Amniotic stem cell (primary cell): ENCODE measurements at regions not wholly inside any gene's neighbourhood (a gene's known extent, or its start where the extent isn't known, plus 50 kb on each side); places are given as distances from the start of the nearest gene placed in this dataset.

Experiments
- DNase-seq: peaks from one replicate; lab custom pipeline; 2025; lab: John Stamatoyannopoulos, UW

DNA sequence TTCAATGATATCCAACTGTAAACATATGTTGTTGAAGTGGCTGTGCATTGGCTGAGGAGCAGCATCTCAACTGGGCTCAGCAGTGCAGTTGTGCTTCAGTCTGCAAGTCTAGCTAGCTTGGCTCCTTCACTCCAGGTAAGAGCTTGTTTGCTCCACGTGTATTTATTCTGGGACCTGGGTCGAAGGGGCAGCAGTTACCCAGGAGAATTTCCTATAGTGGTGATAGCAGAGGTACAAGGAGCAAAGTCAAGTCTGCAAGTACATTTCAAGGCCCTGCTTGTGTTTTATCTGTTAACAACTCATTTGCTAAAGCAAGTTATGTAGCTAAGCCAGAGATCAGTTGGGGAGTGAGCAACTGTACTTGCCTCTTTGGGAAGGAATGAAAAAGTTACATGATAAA, 286.2 kb upstream of the UMPS start:
- no peak for DNase-seq

DNA sequence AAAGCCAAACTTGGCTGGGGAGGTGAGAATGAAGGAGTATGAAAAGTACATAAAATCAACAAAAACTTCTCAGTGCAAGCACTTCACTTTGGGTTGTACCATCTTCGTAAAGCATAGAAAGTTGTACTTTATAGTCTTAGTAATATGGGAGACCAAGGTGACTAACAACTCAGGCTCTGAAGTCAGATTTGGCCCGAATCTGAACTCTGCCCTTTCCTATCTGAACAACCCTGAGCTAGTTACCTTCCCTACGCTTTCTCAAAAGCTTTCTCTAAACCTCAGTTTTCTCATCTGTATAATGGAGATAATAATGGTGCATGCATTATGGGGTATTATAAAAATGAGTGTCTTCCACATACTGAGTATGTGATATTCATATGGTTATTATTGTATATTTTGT, 285.4 kb upstream of the UMPS start:
- DNase-seq = no peak

DNA sequence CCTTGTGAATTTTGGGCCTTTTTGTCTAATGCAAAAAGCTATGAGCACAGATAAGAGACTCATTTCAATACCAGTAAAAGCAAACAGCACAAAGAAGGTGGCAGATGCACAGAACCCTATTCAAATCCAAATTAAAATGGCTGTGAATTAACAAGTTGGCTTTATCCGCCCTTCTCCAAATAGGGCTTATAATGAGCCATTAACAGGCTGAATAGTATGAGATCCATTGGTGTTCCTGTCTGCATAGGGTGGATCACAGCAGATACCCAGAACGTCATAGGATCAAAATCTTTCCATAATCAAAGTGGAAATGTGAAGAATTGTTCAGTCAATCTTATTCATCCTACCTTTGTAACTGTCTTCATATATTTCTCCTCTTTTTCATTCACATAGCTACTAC, 282.4 kb upstream of the UMPS start:
- DNase-seq = no peak

DNA sequence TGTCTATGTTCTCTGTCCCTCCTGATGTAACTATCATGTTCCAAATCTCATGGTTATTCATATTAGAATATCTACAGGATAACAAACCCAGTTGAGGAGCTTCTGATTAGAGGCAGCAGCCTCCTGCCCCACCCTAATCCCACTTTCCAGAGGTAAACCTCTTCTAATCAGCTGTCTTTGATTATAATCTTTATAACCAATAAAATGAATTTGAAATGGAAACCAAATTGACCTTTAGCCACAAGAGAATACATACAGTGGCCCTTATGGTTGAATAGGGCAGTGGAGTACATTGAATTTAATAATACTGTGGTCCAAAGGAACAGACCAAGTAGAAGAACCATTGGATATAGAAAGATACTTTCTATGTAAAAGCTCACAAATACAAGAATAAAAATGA, 281.3 kb upstream of the UMPS start:
- DNase-seq = no peak

DNA sequence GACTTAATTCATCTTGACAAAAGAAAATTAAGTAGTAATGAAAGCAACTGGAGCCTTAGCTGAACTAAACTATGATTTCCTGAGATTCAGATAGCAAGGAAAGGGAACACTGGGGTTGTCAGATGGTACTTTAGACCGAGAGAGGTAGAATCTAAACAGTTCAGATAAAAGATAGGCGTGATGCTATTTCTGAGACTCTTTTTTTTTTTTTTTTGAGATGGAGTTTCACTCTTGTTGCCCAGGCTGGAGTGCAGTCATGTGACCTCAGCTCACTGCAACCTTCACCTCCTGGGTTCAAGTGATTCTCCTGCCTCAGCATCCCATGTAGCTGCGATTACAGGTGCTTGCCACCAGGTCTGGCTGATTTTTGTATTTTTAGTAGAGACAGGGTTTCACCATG, 279.9 kb upstream of the UMPS start:
- no peak for DNase-seq

DNA sequence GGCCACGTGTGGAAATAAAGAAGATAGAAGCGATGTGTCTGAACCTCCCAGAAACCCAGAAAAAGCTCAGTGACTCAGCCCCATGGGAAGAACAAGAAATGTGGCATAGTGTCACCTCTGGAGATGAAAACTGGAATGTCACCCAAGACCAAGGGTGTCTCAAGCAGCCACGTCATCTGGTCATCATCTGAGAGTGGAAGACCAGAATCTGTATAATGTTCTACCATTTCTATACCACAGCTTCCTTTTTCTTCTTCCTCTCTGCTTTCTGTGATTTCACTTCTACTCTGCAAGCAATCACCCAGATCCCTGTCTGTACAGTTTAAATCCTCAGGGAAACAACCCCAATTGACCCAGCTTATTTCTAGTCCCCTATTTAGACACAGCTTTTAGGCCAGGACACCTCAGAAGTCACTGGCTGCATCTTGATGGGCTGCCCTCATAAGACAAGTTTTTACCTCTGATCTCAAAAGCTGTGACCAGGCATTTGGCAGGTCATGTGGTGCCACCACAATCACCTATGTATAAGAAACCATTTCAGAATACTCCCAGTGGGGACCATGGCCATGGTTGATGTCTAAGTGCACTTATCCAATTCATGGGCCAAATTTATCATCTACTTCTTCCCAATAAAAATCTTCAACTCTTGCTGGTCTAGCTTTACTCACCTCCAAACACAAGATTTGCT, 278.5 kb upstream of the UMPS start:
- no peak for DNase-seq

DNA sequence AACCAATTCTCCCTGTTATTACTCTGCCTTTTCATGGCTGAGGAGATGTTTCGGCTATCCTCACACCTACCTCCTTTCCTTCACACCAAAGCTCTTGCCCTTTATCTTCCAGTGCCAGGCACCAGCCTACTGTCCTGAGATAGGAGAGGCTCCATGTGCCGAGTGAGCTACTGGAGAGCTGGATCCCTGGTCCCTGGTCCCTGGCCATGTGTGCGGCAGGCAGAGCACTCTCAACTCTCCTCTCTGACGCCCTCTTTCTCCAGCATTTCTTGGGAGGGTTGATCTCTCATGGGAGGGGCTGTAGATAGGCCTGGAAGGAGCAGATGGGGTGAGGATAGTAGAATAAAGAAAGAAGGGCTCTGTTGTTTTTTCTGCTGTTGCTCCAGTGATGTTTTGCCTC, 277.1 kb upstream of the UMPS start:
- no peak for DNase-seq

DNA sequence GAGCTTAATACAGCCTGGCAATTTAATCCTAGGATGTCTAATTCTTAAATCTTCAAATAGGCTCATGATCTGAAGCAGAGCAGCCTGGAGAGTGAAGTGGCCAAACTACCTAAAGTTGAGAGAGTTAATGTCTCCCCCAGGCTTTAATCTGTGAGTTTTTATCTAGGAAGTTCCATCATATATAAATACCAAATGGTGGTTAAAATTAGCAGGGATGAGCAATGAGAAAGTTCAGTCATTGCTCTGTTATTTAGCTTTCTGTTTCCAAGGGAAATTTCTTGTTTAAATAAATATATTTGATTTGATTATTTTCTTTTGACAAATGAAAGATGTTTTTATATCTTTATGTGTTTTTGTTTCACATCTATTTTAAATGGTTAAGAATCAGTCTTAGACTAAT, 274.4 kb upstream of the UMPS start:
- no peak for DNase-seq

DNA sequence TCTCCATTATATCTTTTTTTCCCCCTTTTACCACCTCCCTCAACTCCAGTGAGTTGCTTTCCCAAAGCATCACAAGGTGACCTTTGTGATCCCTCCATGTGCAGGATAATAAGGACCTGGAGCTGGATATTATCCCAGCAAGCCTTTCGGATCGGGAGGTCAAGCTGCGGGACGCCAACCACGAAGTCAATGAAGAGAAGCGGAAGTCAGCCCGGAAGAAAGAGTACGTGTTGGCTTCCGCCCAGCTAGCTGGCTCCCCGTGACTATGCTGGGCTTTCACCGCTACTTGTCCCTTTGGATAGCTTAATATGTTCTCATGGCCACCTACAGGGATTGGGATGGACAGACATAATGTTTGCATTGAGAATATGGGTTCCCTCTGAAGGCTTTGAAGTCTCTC, 273.7 kb upstream of the UMPS start:
- DNase-seq = no peak

DNA sequence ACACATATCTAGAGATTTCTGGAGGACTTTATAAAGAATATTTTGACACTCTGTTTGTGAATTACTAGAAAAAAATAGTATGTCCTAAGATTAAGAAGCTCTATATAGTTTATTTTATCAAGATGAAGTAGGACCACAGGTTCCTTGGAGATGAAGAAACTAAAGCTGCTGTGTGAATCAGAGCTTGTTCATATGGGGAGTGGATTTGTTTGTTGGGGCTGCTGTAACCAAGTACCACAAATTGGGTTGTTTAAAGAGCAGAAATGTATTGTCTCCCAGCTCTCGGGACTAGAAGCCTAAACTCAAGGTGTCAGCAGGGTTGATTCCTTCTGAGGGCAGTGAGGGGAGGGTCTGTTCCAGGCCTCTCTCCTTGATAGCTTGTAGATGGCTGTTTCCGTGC, 270.6 kb upstream of the UMPS start:
- no peak for DNase-seq

DNA sequence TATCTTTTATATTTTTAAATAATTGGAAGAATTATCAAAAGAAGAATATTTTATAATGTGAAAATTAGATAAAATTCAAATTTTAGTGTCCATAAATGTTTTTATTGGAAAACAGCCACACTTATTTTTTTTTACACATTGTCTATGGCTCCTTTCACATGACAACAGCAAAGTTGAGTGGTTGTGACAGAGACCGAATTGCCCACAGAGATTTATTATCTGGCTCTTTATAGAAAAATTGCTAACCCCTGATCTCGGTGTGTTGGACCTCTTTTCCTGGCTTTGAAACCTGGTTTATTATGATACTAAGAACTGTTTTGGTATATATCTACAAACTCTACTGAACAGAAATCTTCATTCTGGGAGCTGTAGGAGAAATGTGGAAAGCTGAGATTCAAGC, 269.1 kb upstream of the UMPS start:
- DNase-seq = no peak

DNA sequence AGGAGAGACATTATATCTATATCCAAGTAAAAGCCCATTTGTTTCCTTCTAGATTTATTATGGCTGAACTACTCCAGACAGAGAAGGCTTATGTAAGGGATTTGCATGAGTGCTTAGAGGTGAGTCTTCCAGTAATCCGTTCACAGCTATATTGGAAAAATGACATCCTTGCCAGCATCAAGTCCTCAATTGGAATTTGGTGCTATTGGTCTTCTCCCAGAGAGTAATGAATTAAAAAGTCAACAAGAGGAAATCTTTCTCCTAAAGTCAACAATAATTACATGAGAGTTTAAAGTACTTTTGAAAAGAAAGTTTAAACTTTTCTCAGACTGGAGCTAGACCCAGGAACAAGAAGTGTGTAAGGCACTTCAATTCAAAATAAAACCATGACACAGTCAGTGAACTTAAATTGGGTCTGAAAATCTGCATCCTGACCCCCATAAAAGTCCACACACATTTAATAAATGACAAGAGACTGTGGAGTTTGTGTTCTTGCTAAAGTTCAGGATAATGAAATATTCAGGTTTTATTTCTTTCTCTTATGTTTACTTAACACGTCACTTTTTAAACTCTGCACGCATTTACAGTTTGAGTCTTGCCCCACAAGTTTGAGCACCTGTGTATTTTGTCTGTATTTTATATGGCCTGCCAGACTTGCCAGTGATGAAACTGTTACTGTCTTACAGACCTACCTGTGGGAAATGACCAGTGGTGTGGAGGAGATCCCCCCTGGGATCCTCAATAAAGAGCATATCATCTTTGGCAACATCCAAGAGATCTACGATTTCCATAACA, 268.2 kb upstream of the UMPS start:
- no peak for DNase-seq

DNA sequence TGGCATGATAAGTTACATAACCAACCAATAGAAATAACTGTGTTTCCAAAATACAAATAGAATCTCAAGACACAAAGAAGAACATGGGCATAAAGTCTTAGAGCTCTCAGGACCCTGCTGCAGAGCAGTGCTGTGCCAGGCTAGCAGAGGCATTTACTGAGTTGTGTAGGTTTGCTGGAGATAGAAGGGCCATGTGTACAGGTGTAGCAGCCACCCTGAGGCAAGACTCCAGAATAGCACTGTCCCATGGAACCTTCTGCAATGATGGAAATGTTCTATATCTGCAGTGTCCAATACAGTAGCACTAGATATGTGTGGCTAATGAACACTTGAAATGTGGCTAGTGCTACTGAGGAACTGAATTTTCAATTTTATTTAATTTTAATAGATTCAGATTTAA, 267.0 kb upstream of the UMPS start:
- no peak for DNase-seq

DNA sequence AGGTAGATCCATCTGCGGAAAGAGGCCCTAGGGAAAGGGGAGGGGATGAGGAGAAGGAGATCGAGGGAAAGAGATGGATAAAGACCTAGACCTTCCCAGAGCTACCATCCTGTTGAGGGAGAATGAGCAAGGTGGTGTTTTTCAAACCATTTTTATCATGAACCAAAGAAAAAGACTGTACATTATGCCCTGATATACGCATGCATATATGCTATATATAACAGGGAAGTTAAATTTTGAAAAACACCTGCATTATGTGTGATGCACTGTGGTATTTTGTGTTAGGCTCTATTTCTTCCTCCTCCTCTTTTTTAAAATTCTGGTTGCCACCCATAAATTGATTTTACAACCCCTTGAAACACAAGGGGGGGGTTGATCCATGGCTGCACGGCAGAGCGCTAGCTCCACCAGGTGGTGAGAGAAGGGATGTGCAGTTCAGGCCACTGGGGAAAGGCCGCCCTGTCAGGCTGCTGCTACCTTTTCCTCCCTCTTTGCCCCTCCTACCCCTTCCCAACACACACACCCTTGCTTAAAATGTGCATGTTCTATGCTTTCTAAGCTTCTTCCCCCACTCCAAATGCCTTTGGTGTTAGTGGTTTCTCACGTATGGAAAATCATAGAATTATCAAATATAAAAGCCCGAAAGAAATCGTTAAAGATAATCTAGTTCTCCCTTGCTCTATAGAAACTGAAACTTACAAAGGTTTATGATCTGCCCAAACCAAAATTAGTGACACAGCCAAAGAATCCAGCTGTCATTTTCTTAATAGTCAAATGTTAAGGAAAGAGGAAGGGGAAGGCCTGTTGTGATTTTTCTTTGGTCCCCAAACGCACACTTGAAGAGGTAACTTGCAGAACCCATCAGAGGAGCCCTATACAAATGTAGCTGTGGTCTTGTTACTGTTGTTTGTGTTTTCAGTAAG, 262.0 kb upstream of the UMPS start:
- DNase-seq = no peak

DNA sequence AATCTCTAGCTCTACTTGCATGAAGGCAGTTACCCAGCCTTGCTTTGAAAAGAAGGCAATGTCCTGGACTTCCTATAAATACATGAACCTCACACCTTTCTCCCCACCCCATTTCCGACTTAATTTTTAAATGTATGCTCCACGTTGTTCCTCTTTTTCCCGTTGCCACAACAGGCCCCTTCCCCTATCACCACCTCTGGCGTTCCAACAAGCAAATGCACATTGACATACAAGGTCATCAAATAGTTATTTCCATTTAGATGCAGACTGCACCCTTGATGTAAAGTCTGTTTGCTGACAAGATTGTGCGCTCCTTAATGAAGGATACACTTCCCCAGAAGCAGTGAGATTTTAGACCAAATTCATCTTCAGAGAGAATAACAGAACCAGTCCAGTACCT, 260.7 kb upstream of the UMPS start:
- DNase-seq = no peak

DNA sequence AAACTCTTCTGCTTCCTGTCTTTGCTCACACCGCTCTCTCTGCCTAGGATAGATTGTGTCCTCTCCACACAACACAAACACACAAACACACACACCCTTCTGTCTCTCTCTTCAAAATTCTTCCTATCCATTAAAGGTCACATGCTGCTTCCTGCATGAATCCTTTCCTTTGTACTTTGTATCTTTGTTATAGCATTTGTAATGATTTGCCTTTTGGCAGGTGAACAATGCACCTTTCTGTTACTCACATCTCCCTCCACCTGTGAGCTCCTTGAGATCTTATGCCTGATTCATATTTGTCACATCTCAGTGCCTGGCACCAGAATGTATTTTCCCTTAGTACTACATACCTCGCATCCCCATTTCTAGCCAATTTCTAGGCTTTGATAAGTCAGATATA, 251.4 kb upstream of the UMPS start:
- DNase-seq = no peak

DNA sequence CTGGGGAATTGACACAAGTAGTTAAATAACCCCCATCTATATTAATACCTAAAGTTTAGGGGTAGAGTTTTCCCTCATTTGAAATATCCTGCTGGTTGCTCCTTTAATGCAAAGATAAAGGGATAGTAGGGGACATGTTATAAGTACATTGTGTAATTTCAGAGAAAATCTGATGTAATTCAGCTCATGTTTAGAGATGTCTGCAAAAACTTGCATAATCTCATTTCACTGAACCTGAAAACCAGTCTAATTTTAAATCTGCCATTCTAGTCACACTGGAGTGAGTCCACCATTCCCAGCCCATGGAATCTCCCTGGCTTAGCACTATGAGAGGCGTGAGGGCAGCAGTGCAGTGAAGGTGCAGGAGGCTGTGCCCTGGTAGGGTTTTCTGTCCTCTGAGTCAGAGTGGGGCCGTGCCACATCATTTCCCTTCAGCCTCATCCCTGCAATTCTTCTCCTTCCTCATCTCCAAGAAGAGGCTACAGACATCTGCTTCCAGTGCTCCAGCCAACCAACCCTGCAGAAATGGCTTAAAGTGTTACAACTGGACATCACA, 246.3 kb upstream of the UMPS start:
- DNase-seq = no peak

DNA sequence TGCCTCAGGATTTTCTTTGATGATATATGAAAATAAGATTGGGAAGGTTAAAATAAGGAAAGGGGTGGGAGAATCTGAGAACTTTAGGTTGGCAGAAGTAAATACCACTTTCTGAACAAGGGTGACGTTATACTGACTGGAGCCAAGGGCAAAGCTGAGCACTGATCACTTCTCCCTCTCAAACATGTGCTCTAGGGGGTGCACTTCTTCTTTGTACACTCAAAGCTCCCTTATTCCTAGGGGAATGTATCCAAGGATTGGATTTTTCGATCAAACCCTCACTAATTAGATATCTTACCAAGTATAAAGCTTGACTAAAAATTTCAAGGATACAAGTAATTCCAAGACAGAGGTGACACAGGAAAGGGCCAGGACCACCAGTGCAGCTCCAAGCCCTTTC, 243.9 kb upstream of the UMPS start:
- no peak for DNase-seq

DNA sequence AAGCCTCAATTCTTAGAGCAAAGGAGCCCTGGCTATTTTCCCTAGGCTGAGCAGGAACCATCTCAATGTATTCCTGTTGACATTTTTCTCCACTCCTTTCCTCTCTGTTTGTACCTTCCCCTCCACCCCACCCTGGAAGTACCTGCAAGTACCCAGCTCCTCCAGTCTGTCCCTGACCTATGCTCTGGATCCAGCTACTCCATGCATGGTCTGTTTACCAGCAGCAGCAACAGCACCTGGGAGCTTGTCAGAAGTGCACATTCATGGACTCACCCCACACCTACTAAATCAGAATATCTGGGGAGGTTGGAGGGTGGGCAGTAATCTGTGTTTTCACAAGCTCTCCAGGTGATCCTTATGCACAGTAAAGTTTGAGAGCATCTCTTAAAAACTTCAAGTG, 240.7 kb upstream of the UMPS start:
- no peak for DNase-seq

DNA sequence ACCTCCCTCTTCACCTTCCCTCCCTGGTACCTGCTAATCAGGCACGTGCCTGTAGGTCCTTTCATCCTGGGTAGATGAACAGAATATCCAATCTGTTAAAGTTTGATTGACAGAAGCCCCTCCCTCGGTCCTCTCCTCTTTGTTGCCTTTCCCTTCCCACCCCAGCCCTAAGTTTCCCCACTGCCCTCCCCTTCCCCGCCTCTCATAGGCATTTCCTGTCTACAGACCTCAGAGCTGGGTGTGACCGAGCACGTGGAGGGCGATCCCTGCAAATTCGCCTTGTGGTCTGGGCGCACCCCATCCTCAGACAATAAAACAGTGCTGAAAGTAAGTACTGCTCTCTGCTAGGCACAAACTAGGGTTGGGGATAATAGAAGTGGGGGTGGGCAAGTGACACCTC, 239.2 kb upstream of the UMPS start:
- no peak for DNase-seq

DNA sequence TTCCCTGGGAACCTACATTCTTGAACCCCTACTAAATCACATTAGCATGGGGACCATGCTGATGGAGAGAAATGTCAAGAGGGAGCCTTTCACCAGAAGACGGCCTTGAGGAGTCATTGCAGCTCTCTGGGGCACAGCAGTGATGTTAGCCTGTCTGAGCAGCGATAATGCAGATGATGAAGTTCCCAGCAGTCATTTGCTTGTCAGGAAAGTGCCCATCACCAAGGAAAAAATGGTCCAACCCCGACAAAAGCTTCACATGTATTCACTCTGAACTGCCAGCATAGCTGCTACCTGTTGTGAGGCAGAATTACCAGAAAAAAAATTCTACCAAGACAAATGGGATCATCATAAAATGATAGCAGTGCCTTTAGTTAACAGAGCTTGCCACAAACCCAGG, 238.4 kb upstream of the UMPS start:
- DNase-seq = no peak

DNA sequence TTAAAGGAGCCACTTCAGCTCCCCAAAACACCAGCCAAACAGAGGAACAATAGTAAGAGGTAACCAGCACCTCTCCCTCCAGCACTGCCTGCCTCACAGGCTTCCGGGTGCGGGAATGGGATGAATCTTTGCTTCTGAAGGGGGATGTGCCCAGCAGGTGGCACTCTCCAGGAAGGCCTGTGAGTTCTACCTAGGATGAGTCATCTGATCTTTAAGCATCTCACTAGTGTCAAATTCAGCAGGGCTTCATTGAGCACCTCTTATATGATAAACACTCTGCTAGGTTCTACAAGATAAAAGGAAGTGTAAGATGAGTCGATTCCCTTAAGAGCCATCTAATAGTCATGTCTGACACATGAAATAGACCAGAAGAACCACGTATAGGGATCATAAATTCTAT, 237.4 kb upstream of the UMPS start:
- DNase-seq = no peak

DNA sequence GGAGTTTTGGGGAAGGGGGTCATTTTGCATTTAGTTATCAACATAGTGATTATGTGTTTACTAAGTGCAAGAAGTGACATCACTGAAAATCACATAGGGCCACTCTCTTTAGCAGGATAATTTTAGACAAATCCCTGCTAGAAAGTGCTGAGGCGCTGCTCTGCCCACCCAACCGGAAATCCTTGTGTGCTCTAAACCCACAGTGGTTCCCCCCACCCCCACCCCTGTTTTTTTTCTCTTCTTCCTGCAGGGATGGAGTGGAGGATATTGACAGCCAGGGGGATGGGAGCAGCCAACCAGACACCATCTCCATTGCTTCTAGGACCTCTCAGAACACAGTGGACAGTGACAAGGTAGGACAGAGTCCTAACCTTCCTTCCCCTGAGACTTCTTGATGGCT, 234.2 kb upstream of the UMPS start:
- no peak for DNase-seq
